DMS53 (cell line): ENCODE measurements at regions not wholly inside any gene's neighbourhood (a gene's known extent, or its start where the extent isn't known, plus 50 kb on each side); places are given as distances from the start of the nearest gene placed in this dataset.

Experiments used
- DNase-seq: peaks from one replicate; lab custom pipeline; 2025; lab: John Stamatoyannopoulos, UW

DNA sequence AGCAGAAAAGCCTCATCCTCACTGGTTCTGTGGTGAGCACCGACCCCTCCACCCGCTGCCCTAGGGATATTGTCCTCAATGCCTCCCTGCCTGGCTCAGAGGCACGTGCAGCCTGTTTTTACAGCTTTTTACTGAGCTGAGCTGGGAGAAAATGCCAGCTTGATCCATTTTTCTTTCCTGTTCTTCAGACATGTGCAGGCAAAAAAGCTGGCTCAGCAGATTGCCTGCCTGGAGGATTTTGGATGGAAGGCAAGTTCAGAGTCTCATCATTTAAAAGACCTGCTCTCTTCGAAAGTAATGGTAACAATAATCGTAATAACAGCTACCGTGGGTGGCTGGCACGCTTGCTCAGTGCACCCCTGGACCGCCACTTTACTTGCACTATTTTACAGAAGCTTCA lies 135.0 kb upstream of the SMIM23 start:
- DNase-seq = no peak

DNA sequence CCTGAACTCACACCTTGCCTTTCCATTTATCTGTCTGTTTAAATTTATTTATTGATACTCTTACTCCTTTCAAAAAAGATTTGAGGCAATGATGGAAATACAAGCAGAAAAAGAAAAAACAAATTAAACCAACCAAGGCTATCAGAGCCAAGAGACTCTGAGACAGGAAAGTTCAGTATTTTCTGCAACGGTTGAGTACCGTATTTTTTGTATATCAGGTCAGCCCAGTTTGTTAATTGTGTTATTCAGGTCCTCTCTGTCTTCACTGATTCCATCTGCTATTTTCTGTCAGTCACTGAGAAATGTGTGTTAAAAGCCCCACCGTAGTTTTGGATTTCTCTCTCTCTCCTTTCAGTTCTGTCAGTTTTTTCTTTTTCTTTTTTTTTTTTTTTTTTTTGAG lies 134.5 kb upstream of the SMIM23 start:
- no peak for DNase-seq

DNA sequence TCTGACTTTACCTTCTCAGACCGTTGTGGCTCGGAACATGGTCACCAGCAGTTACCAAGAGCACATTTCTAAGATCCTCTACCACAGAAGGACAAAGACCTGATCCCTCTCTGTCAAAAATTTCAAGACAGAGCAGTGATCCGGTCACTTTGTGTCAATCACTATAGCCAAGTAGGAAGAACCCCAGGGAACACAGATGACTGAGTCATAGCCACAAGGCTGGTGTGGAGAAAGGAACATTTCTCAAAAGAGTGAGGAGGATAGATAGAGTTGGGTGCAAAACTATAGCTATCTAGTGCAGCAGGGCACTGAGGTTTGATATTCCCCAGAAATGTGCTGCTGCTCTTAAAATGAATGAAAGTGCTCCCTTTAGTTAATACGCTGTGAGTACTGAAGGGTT lies 130.7 kb upstream of the SMIM23 start:
- no peak for DNase-seq

DNA sequence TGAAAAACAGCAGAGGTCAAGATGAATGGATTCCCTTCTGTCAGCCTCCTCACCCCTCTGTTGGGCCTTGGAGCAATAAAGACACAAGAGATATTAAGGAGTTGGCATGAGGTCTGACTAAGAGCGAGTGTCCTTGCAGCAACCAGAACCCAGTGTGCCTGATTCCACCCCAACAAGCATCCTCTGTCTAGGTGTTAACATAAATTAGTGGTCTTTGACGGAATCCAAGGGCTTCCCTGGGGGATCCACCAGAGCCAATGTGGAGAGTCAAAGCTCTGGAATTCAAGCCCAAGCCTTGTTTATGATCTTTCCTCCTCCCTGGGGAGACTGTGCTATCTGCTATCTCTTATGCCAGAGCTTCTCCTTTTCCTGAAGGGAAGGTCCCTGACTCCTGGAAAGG lies 128.1 kb upstream of the SMIM23 start:
- no peak for DNase-seq

DNA sequence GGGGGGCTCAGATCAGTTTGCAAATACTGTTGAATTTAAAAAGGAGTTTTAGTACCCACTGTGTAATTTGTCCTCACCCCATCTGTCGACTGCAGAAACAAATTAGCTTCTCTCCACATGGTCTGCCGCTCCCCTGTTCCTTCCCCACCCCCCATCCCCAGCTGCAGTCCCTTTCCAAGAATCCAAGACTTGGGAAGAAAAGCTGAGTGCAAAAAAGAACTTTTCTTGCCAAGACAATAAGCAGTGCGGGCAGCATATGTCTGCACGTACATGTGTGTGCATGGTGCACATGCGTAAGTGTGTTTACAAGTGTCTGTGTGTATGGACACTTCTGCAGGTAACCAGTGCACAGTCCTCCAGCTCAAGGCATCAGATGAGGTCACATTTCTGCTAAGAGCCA lies 125.7 kb upstream of the SMIM23 start:
- no peak for DNase-seq

DNA sequence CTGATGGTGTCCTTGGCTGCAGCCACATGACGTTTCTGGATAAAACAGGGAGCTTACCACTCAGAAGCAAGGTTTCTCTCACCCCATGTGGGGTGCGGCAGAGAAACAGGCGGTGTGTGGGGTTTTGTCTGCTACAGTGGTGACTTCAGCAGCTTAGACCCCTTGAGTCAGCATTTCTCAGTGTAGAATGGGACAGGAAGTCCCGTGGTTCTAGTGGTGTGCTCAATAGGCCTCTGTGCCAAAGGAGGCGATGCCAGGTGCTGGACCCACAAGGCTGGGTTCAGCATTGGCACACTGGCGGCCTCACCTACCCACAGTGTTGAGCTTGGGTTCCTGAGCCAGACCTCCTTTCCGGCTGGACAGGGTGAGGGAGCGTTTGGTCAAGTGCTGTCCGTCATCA lies 125.2 kb upstream of the SMIM23 start:
- DNase-seq = no peak

DNA sequence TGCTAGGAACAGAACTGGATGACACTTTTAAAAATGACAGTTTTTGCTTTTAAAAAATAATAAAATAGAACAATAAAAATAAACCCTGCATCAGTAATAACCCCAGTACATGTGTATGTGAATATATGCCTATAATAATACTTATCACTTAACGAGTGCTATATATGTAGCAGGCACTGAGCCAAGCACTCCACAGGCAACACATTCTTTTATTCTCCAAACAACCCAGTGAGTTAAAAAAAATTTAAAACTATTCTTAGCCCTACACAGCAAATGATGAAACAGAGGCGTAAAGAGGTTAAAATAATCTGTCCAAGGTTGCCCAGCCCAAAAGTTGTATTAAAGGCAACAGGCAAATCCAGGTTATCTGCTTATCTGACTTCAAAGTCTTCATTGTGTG lies 124.5 kb upstream of the SMIM23 start:
- no peak for DNase-seq

DNA sequence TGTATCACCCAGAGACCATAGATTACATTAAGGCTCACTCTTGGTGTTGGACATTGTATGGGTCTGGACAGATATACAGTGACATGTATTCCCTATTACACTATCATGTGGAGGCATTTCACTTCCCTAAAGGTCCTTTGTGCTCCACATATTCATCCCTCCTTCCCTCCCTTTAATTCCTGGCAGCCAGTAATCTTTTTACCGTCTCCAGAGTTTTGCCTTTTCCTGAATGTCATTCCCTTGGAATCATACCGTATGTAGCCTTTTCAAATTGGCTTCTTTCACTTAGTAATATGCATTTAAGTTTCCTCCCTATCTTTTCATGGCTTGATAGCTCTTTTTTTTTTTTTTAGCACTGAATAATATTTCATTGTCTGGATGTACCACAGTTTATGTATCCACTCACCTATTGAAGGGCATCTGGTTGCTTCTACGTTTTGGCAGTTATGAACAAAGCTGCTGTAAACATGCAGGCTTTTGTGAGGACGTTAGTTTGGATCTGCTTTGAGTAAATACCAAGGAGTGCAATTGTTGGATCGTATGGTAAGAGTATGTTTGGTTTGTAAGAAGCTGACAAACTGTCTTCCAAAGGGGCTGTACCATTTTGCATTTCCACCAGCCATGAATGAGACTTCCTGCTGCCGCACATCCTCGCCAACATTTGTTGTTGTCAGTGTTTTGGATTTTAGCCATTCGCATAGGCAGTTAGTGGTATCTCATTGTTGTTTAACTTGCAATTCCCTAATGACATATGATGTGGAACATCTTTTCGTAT lies 122.1 kb upstream of the SMIM23 start:
- DNase-seq = no peak

DNA sequence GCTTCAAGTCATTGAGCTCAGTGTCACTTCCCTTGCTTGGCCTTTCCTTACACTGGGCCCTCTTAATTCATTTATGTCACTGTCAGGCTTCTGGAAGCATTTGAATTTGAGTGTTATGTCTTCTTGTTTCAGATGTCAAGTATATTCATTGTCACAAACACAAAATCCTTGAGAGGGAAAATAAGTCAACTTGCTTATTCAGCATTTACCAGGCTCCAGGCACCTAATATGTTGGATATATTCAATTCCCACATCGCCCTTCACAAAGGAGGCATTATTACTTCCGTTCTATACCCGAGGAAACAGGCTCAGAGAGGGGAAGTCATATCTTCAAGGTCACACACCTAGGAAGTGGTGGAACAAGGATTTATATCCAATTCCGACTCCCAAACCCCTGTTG lies 121.1 kb upstream of the SMIM23 start:
- no peak for DNase-seq

DNA sequence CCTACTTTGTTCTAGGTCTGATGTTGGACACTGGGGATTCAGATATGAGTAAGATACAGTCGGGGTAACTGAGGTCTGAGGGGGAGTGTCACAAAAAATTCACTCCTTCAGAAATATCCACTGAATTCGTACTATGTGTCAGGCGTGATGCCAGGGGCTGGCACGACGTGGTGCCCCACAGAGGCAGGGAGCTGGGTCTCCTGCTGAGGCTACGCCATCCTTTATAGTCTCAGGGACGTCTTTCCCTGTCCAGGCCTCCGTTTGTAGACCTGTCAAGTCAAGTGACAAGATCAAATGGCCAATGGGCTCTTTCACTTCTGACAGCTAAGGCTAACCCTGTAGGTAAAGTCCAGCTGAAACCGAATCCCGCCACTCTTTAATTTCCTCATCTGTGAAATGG lies 118.8 kb upstream of the SMIM23 start:
- DNase-seq = no peak

DNA sequence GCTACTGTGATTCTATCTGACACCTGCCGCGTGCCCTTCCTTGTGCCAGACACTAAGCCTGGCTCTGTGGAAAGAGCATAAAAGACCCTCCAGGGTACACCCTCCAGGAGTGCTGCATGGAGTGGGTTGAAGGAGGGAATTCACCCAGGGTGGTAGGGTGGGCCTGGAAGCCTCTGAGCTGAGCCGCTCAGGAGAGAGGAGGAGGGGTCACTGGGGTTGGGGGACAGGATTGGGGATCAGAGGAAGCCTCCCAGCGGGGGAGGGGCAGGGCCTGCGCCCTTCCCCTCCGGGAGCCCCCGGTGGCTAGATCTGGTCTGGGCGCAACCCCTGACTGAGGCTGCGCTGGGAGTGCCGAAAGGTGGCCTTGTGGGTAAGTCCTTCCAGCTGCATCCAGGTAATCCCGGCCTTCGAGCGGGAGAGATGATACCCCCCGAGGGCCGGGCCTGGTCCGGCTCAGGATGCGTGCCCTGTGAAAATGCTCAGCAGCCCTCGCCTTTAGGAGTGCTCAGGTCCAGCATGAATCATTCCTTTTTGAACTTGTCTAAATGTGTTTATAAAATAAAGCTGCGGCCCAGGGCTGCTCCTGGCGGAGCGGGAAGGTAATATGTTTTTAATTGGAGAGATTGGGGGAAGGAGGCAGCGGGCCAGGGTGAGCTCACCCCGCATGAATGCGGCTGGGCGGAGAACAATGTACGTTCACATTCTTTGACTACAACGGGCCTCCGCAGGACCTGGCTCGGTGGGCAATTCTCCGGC lies 118.1 kb upstream of the SMIM23 start:
- no peak for DNase-seq

DNA sequence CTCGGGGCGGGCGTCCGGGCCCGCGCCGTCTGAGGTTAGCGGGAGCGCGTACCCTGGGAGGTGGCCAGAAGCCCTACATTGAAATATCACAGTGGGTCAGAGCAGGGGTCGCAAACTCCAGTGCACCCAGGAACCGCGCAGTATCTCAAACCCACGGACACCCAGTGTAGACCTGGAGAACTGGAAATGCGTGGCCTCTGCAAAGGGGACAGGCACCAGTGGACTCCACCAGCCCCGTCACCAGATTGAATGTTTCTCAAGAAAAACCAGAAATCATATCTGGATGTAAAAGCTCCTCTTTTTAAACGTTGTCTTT lies 117.6 kb upstream of the SMIM23 start:
- DNase-seq = no peak

DNA sequence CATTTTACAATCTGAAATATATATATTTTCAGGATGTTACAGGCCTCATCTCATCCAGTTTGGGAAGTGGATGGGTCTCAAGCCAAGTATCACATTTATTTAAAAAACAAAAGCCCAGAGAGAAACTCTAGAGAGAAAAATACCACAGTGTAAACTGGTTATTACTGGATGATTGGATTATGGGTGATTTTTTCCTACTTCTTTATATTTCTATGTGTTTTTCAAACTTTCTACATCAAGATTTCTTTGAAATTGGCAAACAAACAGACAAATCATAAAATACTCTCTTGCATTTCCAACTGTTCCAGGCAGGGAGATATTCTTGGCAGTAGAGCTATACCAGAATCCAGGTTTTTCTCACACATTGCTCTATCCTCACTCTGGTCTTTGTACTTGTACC lies 116.0 kb upstream of the SMIM23 start:
- no peak for DNase-seq

DNA sequence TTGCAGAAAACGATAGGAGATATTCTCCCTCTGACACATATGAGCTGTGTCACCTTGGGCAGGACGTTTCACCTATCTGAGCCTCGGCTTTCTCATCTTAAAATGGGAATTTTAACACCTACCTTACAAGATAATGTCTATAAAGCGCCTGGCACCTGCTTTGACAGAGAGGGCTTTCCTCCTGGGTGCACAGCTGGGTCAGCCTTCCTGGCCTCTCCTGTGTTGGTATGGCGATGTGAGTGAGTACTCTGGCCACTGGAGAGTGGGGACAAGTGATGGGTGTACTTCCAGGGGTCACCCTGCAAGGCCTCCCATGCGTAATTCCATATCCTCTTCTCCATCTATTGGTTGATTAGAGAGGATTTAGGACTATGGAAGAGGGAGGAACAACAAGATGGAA lies 113.1 kb upstream of the SMIM23 start:
- DNase-seq = no peak

DNA sequence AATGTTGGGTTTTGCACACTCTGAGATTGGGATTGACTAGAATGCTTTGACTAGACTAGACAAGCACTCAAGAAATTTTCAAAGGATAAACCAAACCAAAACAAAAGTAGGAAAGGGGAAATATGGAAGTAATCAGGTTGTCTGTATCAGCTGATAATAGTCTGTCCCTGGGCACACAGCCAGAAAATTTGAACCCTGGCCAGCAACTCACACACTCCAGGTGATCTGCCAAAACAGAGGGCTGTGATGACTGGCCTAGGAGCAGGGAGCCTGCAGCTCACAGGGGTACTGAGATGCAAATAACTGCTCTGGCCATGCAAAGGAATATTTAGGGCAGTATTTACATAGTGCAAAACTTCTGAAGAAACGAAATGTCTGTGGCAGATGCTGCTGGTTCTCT lies 112.3 kb upstream of the SMIM23 start:
- no peak for DNase-seq

DNA sequence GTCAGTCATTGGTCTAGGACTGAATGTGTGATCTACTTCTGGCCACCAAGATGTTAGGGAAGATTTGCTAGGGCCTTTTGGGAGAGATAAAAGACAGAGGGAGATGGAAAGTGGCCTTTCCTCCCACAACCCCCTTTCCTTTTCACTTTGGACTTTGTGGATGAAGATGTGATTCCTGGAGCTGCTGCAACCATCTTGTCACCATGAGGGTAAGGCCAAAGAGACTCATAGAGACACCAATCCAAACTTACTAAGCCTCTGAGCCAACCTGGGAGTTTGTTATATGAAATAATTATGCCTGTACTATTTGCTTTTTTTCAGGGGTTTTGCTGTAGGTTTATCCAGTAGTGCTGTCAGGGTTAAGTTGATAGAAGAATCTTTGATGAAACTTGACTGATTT lies 111.8 kb upstream of the SMIM23 start:
- no peak for DNase-seq

DNA sequence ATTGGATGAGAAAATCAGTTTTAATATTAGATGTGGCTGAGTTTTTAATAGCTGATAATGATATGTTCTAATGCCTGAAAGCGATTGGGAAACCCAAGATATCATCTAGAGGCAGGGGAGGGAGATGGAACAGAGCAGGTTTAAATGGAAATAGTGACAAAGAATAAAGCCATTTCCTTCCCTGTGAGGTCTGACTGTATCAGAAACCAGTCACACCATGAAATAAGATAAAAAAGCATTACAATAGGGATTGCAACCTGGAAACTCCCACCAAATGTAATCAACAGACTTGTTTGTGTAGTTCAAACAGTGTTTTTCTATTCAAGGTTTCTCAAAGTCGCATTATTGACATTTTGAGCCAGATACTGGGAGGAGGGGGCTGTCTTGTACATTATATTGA lies 110.1 kb upstream of the SMIM23 start:
- DNase-seq = no peak

DNA sequence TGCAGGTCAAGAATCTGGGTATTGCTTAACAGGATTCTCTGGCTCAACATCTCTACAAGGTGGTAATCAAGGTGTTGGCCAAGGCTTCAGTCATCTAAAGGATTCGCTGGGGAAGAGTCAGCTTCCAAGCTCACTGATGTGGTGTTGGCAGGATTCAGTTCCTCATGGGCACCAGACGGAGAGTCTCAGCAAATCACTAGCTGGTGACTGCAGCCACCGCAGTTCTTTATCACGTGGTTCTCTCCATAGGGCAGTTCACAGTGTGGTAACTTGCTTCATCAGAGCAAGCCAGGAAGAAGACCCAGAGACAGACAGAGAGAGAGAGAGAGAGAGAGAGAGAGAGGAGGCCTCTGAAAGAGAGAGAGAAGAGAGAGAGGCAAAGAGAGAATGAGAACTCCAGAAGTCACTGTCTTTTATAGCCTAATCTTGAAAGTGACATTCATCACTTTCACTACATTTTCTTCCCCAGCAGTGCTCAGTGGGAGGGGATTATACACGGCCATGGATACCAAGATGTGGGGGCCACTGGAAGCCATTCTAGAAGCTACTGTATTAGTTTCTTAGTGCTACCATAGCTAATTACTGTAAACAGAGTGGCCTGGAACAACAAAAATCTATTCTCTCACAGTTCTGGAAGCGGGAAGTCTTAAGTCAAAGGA lies 109.2 kb upstream of the SMIM23 start:
- no peak for DNase-seq

DNA sequence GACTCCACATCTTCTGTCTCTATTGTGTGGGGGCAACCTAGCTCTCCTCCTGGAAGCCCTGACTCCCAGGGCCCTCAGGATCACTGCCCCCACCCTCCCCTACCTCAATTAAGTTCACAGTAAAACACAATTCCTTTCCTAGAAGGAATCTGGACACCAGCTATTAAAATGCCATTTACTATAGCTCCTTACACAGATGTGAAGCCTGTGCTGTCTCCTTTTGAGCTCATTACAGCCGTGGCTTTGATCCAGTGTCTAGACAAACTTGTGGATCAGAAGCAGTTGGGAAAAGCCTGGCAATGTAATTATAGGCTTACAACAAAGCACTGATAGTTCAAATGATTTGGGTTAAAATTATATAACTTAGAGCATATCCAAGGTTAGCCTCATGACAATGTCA lies 107.0 kb upstream of the SMIM23 start:
- no peak for DNase-seq

DNA sequence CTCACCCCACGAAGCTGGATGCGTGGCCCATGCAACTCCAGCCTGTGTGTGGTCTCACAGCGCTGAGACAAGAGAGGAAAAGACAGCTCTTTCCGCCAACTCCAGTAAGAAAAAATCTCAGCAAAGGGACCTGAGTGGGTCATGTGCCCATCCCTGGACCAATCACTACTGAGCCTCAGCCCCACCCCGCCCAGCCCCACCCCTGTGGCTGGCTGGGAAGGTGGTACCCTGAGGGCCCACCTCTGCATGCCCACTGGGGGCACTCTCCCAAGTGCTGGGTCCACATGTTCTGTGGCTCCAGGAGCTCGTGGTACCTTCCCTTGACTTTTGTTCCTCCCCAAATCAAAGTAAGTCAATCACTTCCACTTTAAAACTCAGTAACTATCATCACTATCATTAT lies 105.1 kb upstream of the SMIM23 start:
- no peak for DNase-seq

DNA sequence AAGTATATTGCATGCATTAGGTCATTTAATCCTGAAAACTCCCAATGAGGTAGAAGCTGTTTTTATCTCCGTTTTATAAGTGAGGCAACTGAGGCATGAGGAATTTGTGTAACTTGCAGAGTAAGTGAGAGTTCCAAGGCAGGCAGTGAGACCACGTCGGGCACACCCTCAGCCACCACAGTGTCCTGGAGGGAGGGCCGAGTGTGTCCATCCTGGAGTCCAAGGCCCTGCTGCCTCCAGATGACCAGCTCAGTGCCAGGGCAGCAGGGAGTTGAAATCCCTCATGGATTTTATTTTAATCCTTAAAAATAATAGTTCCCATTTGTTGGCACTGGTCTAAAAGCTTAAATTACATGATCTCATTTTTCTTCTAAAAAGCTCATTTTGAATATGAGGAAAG lies 104.6 kb upstream of the SMIM23 start:
- no peak for DNase-seq

DNA sequence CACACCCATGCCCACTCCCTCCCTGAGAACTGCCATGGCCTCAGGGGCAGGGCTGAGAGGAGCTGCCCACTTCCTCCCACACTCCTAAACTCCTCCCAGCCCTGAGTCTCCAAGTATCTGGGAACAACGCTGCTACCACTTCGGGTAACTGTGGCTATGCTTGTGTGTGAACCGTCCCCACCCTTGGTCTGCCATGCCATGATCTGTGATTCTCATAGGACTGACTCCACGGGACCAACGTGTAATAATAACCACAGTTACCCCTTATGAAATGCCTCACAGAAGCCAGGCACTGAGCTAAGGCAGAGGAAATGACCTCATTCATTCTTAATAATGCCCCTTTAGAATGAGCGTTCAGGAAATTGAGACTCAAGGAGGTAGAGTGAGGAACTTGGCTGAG lies 103.9 kb upstream of the SMIM23 start:
- no peak for DNase-seq

DNA sequence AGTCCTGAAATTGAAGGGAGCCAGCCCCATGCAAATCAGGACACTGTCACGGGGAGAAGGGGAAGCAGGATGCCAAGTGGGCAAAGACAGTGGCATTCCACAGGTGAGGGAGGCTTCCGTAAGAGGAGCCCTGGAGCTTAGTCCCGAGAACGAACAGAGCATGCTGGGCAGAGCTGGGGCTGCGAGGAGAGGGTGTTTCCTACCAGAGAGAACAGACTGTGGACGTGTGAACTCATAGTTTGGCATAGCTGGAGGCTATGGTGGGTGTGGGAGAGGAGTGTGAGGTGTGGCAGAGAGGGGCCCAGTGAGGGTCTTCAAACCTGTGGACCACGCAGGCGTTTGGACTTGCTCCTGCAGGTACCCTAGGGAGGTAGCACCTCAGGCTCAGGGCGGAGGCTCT lies 102.8 kb upstream of the SMIM23 start:
- no peak for DNase-seq

DNA sequence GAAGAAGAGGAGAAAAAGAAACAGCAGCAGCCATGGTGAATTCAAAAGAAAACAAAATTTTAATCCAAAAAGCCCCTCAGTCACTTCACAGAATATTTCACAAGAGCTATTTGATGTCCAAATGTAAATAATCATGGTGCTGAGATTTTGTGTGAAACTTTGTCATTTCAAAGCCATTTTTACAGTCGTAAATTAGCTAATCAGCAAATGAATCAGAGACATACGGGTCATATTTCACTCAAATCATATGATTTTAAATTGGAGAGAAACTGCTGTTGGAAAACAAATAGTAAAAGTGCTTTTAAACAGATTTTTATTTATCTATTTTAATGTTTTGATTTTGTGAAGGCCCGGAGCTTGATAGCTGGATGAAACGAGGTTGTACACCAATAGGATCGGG lies 101.4 kb upstream of the SMIM23 start:
- DNase-seq = no peak
